ENCODE measurements at regions not wholly inside any gene's neighbourhood (a gene's known extent, or its start where the extent isn't known, plus 50 kb on each side); places are given as distances from the start of the nearest gene placed in this dataset.

DNA sequence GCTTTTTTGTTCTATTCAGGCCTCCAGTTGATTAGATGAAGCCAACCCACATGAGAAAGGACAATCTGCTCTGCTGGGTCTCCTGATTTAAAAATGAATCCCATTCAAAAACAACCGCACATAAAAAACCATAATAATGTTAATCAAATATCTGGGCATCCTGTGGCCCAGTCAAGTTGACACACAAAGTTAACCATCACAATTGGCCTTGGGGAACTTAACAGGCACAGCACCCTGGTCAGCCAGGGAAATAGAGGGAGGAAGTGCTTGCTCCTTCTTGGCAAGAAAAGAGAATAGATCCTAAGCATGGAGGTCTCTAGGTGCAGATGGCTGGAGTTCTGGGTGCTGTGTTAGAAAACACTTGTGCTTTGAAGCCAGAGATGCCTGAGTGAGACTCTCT, 109.6 kb upstream of the OLIG2 start:
- no peaks in the 10 kb centered on the region for H3K4me1 ChIP-seq (ENCODE audit: control insufficient read depth, insufficient read depth, low read length)
- ChIA-PET POLR2A (ENCODE audit: unreplicated experiment) (no interaction called here), CTCF (no interaction called here)
- no CpG with 5 or more reads among the region's 1 CpG for WGBS, 2 experiments (ENCODE audit: extremely low coverage in 2 of 2, insufficient read length in 1 of 2)
- BruUV-seq (replicated peaks) = no TSS peak
- no peaks in the 10 kb centered on the region for H3K9me1 ChIP-seq (ENCODE audit: insufficient read depth, low read length)
- H3K9me3 ChIP-seq (ENCODE audit: control insufficient read depth, insufficient read depth, low read length) = peaks cover 1% of the 10 kb centered on the region
- H3K18ac ChIP-seq (ENCODE audit: low read depth, low read length) = no peak overlapping the region
- H4K5ac ChIP-seq (ENCODE audit: low read depth, low read length) = no peak overlapping the region
- H2BK5ac ChIP-seq (ENCODE audit: low read depth, low read length, poor library complexity, severe bottlenecking) = no peak overlapping the region
- H2BK120ac ChIP-seq (ENCODE audit: low read depth, low read length) = no peak overlapping the region
- H3K14ac ChIP-seq (replicated peaks; ENCODE audit: low read depth, low read length) = no peak overlapping the region
- no peak overlapping the region for H4K91ac ChIP-seq (ENCODE audit: insufficient read depth, low read depth, low read length)
- peaks cover 8% of the 10 kb centered on the region for H3K27me3 ChIP-seq (ENCODE audit: control insufficient read depth, insufficient read depth, low read length)
- in situ Hi-C loops (cut with MboI; ENCODE audit: low sequenced_read_pairs) (no loop called here), dilution Hi-C loops (cut with HindIII; ENCODE audit: low sequenced_read_pairs, unreplicated experiment) (no loop called here), intact Hi-C loops (cut with micrococcal nuclease) (no loop called here)
- H3K23ac ChIP-seq (ENCODE audit: low read depth, low read length) = no peak overlapping the region
- no peaks in the 10 kb centered on the region for H3K79me1 ChIP-seq (ENCODE audit: low read depth in 1 of 2, low read length in 2 of 2)
- no peak overlapping the region for H3K9ac ChIP-seq (ENCODE audit: low read depth, low read length)
- no peak overlapping the region for H4K8ac ChIP-seq (ENCODE audit: low read depth in 2 of 2, low read length in 2 of 2)
- no peak overlapping the region for H3K4me2 ChIP-seq (ENCODE audit: low read depth, low read length)
- H3K27ac ChIP-seq (ENCODE audit: insufficient read depth, low read length) = no peak overlapping the region
- TF ChIP-seq MAFK (IDR thresholded peaks at IDR 0.05; ENCODE audit: low read depth, low read length) = no peak
- TF ChIP-seq, protein P1, sequence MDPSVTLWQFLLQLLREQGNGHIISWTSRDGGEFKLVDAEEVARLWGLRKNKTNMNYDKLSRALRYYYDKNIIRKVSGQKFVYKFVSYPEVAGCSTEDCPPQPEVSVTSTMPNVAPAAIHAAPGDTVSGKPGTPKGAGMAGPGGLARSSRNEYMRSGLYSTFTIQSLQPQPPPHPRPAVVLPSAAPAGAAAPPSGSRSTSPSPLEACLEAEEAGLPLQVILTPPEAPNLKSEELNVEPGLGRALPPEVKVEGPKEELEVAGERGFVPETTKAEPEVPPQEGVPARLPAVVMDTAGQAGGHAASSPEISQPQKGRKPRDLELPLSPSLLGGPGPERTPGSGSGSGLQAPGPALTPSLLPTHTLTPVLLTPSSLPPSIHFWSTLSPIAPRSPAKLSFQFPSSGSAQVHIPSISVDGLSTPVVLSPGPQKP (IDR thresholded peaks at IDR 0.05; ENCODE audit: borderline replicate concordance, low read depth, low read length) = no peak
- TF ChIP-seq BHLHE40 (IDR thresholded peaks at IDR 0.05; ENCODE audit: low read depth, low read length) = no peak
- TF ChIP-seq MXI1 (IDR thresholded peaks at IDR 0.05; ENCODE audit: borderline replicate concordance, low read depth, low read length) = no peak
- TF ChIP-seq, protein P2, sequence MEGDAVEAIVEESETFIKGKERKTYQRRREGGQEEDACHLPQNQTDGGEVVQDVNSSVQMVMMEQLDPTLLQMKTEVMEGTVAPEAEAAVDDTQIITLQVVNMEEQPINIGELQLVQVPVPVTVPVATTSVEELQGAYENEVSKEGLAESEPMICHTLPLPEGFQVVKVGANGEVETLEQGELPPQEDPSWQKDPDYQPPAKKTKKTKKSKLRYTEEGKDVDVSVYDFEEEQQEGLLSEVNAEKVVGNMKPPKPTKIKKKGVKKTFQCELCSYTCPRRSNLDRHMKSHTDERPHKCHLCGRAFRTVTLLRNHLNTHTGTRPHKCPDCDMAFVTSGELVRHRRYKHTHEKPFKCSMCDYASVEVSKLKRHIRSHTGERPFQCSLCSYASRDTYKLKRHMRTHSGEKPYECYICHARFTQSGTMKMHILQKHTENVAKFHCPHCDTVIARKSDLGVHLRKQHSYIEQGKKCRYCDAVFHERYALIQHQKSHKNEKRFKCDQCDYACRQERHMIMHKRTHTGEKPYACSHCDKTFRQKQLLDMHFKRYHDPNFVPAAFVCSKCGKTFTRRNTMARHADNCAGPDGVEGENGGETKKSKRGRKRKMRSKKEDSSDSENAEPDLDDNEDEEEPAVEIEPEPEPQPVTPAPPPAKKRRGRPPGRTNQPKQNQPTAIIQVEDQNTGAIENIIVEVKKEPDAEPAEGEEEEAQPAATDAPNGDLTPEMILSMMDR (conservative IDR thresholded peaks at IDR 0.05; ENCODE audit: low read depth, low read length) = no peak
- no peak for TF ChIP-seq FOS (IDR thresholded peaks at IDR 0.05; ENCODE audit: low read depth, low read length)
- no peak overlapping the region for H3K4ac ChIP-seq (ENCODE audit: low read depth, low read length)
- no peak overlapping the region for H2BK15ac ChIP-seq (ENCODE audit: low read depth, low read length)
- H3K36me3 ChIP-seq (ENCODE audit: control insufficient read depth, insufficient read depth, low read length) = no peaks in the 10 kb centered on the region
- no peak overlapping the region for H2BK20ac ChIP-seq (ENCODE audit: low read depth, low read length)
- H3K56ac ChIP-seq (ENCODE audit: extremely low read depth, insufficient read depth, low read length) = no peak overlapping the region
- H2AFZ ChIP-seq (replicated peaks; ENCODE audit: low read length, poor library complexity) = no peak overlapping the region
- no peak for ATAC-seq (ENCODE audit: low read depth)
- H4K20me1 ChIP-seq (ENCODE audit: insufficient read depth, low read length) = no peaks in the 10 kb centered on the region
- H2AK9ac ChIP-seq (replicated peaks; ENCODE audit: low read depth, low read length, poor library complexity) = no peak overlapping the region
- H2AK5ac ChIP-seq (ENCODE audit: low read depth, low read length) = no peak overlapping the region
- H3K4me3 ChIP-seq (ENCODE audit: insufficient read depth, low read depth, low read length) = no peak overlapping the region
- no peak for DNase-seq

Measured in IMR-90 (cell line).